ENCODE measurements at regions not wholly inside any gene's neighbourhood (a gene's known extent, or its start where the extent isn't known, plus 50 kb on each side); places are given as distances from the start of the nearest gene placed in this dataset.

DNA sequence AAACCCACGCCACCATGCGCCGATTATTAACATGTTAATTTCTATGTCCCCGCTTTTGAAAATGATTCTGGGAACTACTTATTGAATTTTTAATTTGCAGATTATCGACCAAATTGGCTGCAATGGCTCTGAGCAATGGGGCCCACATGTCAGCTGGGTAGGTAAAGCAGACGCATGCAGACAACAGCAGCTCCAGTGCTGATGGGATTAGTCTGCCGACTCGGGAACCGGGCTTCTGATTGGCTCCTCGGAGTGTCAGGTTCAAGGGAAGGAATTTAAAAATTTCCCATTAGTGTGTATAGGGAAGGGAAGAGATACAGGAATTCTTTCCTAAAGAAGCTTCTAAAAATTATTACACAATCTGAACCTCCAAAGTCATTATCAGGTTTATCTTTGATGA lies 77.4 kb upstream of the PPARGC1A start:
- CTCF ChIA-PET (ENCODE audit: low intra/inter-chr PET ratio) = no interaction called here
- no peaks in the 10 kb centered on the region for H3K79me2 ChIP-seq (ENCODE audit: control insufficient read depth, insufficient read depth, low read length)
- H3K27ac ChIP-seq (ENCODE audit: extremely low read depth, low read depth, low read length) = no peak overlapping the region
- BruUV-seq (replicated peaks) = no TSS peak
- no peak for FAIRE-seq
- H2AFZ ChIP-seq (ENCODE audit: low read depth, low read length) = no peak overlapping the region
- TF ChIP-seq MLX (CRISPR knock-in tag; conservative IDR thresholded peaks at IDR 0.05) = no peak
- TF ChIP-seq ZNF263 (CRISPR knock-in tag; IDR thresholded peaks at IDR 0.05; ENCODE audit: borderline replicate concordance) = no peak
- no peak for TF ChIP-seq ZNF584 (CRISPR knock-in tag; IDR thresholded peaks at IDR 0.05; ENCODE audit: low read depth)
- under 1% methylated on average over 10 of the region's 10 CpGs for WGBS (ENCODE audit: insufficient coverage, low coverage, missing lambda C conversion rate)
- no peak for DNase-seq (ENCODE audit: extremely low read depth in 1 of 4, low spot score in 3 of 4)
- H3K36me3 ChIP-seq (ENCODE audit: control insufficient read depth, insufficient read depth, low read length) = no peaks in the 10 kb centered on the region
- in situ Hi-C loops (cut with MboI) (no loop called here), intact Hi-C loops (cut with micrococcal nuclease) (no loop called here)
- no peaks in the 10 kb centered on the region for H3K27me3 ChIP-seq (ENCODE audit: control insufficient read depth in 2 of 2, insufficient read depth in 2 of 2, low read length in 2 of 2)
- no peaks in the 10 kb centered on the region for H4K20me1 ChIP-seq (replicated peaks; ENCODE audit: control insufficient read depth, insufficient read depth, low read length)
- H3K9ac ChIP-seq (ENCODE audit: insufficient read depth in 1 of 2, low read depth in 2 of 2, low read length in 2 of 2) = no peak overlapping the region
- no peak overlapping the region for H3K4me3 ChIP-seq
- no peaks in the 10 kb centered on the region for H3K4me1 ChIP-seq (replicated peaks in 1 of 2; ENCODE audit: control insufficient read depth in 2 of 2, insufficient read depth in 2 of 2, low read length in 2 of 2)
- H3K4me2 ChIP-seq (ENCODE audit: insufficient read depth, low read length) = no peak overlapping the region
- ATAC-seq = no peak
- H3K9me3 ChIP-seq (replicated peaks; ENCODE audit: control insufficient read depth, insufficient read depth, low read depth, low read length) = no peaks in the 10 kb centered on the region
- H3K9me1 ChIP-seq (ENCODE audit: control insufficient read depth, insufficient read depth, low read length) = no peaks in the 10 kb centered on the region
- POLR2A ChIA-PET = interaction anchor here (0.9 kb wide), 1 partner anchor 10 kb away, joined by 3 read pairs; no protein-coding TSS in a partner anchor

- H3K27me3 ChIP-seq (ENCODE audit: control insufficient read depth in 2 of 2, insufficient read depth in 2 of 2, low read length in 2 of 2) = no peaks in the 10 kb centered on the region
- no peak overlapping the region for H3K4me2 ChIP-seq (ENCODE audit: insufficient read depth, low read length)
- H4K20me1 ChIP-seq (replicated peaks; ENCODE audit: control insufficient read depth, insufficient read depth, low read length) = no peaks in the 10 kb centered on the region
- in situ Hi-C loops (cut with MboI) = no loop called here
- DNase-seq (ENCODE audit: extremely low read depth in 1 of 4, low spot score in 3 of 4) (peak in 2 of 4 experiments; percentile 9 to 16), ATAC-seq (peak; percentile 73; the same call in 2 of the 3 replicates), FAIRE-seq (peak; percentile 65)
- TF ChIP-seq CTCF (IDR thresholded peaks at IDR 0.05 in 2 of 3, conservative IDR thresholded peaks at IDR 0.05 in 1 of 3; ENCODE audit: insufficient read depth in 2 of 3, low read depth in 1 of 3, low read length in 3 of 3) = peak; percentile 39 to 51 (median 43); a peak in 5 of 6 replicates
- TF ChIP-seq, protein P1, sequence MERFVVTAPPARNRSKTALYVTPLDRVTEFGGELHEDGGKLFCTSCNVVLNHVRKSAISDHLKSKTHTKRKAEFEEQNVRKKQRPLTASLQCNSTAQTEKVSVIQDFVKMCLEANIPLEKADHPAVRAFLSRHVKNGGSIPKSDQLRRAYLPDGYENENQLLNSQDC (CRISPR knock-in tag; IDR thresholded peaks at IDR 0.05) = no peak
- TF ChIP-seq SRF (CRISPR knock-in tag; IDR thresholded peaks at IDR 0.05) = no peak
- TF ChIP-seq HCFC1 (IDR thresholded peaks at IDR 0.05; ENCODE audit: low read depth, low read length) = no peak
- no TSS peak for BruUV-seq (replicated peaks)
- no peaks in the 10 kb centered on the region for H3K9me1 ChIP-seq (ENCODE audit: control insufficient read depth, insufficient read depth, low read length)
- H3K36me3 ChIP-seq (ENCODE audit: control insufficient read depth, insufficient read depth, low read length) = no peaks in the 10 kb centered on the region
- H3K79me2 ChIP-seq (ENCODE audit: control insufficient read depth, insufficient read depth, low read length) = no peaks in the 10 kb centered on the region
- ChIA-PET CTCF (ENCODE audit: low intra/inter-chr PET ratio) (no interaction called here), POLR2A (interaction anchor here (0.9 kb wide), 1 partner anchor 9 kb away, joined by 3 read pairs; no protein-coding TSS in a partner anchor)
- 0% methylated on average over 1 of the region's 1 CpG for WGBS (ENCODE audit: insufficient coverage, low coverage, missing lambda C conversion rate)
- no peak overlapping the region for H2AFZ ChIP-seq (ENCODE audit: low read depth, low read length)
- H3K27ac ChIP-seq (ENCODE audit: extremely low read depth, low read depth, low read length) = no peak overlapping the region
- H3K9me3 ChIP-seq (replicated peaks; ENCODE audit: control insufficient read depth, insufficient read depth, low read depth, low read length) = no peaks in the 10 kb centered on the region
- intact Hi-C loops (cut with micrococcal nuclease) = no loop called here
- no peaks in the 10 kb centered on the region for H3K4me1 ChIP-seq (replicated peaks in 1 of 2; ENCODE audit: control insufficient read depth in 2 of 2, insufficient read depth in 2 of 2, low read length in 2 of 2)
- no peak overlapping the region for H3K4me3 ChIP-seq
- H3K9ac ChIP-seq (ENCODE audit: insufficient read depth in 1 of 2, low read depth in 2 of 2, low read length in 2 of 2) = no peak overlapping the region
Measured at GRCh38 chr4:23966725-23967124, 76.9 kb upstream of the PPARGC1A start.
